GM21515 (cell line): ENCODE measurements at regions not wholly inside any gene's neighbourhood (a gene's known extent, or its start where the extent isn't known, plus 50 kb on each side); places are given as distances from the start of the nearest gene placed in this dataset.
"Not testable (repeated sequence)": the region's sequence is repeated elsewhere in the genome, so short reads cannot be mapped to it uniquely, and the experiment has no call there.

Experiments used
- ATAC-seq: cut with Tn5 transposase; IDR thresholded peaks from one replicate; pipeline ENCODE4 v1.9.1; 2021; ENCODE audit not compliant: unreplicated experiment

DNA sequence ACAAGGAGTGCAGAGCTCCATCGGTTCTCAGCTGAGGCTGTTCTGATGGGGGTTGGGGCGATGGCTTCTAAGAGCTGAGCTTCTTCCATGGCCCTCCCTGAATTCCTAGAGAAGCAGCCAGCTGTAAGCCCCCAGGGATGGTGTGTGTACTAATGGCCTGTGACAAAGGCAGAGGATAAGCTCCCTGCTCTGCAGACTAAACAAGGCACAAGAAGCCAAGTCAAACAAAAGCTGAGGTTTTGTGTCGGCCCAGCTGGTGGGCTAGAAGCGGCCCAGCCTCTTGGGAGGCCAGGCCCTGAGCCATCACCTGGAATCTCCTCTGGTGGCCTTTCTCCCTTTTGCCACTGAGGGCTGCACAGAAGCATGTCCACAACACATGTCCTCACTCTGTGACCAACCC is 75.0 kb upstream of the XPA start:
- ATAC-seq = no peak

DNA sequence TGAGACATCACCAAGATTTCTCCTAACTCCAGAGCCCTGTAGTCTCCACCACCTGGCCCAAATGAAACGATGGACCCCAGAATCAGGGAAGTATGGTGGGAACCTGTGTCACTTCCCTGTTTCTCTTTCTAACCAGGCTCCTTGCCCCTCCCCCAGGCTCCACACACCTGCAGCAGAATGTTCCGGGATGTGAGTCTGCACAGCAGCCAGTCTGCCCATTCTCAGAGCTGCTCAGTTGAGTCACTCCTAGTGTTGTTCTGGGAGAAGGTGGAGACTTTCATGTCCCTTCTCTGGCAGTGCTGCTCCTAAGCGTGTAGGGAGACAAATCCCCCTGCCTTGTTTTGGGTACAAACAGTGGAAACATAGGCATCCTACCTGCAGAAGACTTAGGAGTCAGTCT is 76.0 kb upstream of the XPA start:
- ATAC-seq = no peak

DNA sequence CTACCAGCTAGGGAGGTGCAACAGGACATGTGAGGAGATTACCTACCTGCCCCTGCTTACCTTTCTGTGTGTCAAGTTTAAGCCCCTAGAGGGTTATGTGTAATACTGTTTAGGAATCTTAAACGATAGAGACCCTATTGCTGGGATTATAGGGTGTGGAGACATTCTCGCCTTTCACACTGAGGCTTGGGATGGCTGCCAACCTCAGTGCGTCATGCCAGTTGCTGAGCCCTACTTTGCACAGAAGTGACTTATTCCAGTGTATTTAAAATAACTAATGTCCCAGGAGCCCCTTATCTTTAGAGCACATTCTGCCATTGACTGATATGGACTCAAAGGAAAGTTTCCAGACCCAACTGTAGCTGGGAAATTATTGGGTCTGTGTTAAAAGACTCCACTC is 76.6 kb upstream of the XPA start:
- ATAC-seq = no peak

DNA sequence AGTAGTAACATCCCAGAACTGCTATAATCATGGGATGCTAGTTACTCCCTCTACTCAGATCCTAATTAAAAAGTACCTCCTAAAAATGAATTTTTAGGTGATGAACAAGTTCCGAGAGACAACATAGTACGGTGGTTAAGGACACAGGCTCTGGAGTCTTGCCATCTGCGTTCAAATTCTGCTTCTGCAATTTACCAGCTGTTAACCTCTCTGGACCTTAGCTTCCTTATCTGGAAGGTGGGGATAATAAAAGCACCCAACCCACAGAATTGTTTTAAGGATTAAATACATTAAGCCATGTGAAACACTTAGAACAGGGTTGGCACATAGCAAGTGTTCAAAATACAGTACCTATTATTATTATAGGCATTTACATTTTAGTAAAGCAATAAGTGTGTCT is 77.5 kb upstream of the XPA start:
- no peak for ATAC-seq

DNA sequence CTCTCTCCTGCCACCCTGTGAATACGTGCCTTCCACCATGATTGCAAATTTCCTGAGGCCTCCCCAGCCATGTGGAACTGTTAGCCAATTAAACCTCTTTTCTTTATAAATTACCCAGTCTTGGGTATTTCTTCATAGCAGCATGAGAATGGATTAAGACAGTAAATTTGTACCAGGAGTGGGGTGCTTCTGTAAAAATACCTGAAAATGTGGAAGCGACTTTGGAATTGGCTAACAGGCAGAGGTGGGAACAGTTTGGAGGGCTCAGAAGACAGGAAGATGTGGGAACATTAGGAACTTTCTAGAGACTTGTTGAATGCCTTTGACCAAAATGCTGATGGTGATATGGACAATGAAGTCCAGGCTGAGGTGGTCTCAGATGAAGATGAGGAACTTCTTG is 74.3 kb upstream of the FOXE1 start:
- not testable (repeated sequence) for ATAC-seq

DNA sequence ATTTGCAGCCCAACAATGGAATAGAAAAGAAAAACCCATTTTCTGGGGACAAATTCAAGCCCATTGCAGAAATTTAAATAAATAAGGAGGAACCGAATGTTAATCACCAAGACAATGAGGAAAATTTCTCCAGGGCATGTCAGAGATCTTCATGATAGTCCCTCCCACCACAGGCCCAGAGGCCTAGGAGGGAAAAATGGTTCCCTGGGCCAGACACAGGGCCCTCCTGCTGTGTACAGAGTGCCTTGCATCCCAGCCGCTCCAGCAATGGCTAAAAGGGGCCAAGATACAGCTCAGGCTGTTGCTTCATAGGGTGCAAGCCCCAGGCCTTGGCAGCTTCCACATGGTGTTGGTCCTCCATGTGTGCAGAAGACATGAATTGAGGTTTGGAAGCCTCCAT is 73.4 kb upstream of the FOXE1 start:
- ATAC-seq = no peak

DNA sequence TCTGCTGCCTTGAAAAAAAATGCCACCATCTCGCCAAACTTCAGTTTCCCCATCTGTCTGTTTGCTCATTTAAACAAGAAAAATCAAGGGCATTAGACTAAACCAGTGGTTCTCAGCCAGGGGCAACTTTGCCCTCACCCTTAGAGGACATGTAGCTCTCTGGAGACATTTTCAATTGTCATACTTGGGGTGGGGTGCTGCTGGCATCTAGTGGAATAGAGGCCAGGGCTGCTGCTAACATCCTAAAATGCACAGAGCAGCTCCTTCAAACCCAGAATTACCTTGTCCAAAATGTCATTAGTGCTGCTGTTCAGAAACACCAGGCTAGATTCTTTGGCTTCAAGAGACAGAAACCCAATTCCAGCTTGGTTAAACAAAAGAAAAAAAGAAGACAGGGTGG is 71.1 kb upstream of the FOXE1 start:
- no peak for ATAC-seq

DNA sequence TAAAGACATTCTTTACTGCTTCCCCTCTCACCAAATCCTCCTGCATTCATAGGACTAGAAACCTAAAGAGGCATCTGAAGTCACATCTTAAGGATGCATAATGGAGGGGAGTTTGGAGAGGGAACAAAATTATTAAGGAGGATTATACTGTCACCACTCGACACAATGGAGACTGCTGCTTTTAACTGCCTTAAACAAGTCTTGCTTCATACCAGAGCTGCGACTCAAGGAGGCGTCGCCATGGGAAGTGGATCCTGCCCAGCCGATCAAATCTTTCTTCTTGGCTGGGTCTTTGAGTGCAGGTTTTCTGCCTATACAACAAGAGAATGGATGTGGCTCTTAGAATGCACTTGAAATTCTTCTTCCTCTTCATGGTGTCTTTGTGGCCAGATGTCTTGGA is 66.7 kb upstream of the FOXE1 start:
- no peak for ATAC-seq

DNA sequence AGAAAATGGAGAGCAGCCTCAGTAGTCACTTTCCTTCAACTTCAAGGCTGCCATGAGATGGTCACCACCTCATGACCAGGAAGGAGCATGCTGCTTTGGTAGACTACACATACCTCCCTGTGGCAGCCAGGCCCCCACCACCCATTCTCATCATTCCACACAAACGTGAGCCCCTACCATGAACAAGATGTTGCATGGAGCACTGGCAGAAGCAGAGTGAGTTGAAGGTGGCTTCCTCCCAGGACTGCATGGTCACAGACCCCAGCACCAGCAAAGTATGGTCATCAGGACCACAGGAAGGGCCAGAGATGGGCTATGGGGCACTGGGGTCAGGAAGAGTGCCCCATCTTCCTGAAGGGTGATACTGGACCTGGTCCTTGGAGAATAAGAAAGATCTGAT is 65.5 kb upstream of the FOXE1 start:
- no peak for ATAC-seq

DNA sequence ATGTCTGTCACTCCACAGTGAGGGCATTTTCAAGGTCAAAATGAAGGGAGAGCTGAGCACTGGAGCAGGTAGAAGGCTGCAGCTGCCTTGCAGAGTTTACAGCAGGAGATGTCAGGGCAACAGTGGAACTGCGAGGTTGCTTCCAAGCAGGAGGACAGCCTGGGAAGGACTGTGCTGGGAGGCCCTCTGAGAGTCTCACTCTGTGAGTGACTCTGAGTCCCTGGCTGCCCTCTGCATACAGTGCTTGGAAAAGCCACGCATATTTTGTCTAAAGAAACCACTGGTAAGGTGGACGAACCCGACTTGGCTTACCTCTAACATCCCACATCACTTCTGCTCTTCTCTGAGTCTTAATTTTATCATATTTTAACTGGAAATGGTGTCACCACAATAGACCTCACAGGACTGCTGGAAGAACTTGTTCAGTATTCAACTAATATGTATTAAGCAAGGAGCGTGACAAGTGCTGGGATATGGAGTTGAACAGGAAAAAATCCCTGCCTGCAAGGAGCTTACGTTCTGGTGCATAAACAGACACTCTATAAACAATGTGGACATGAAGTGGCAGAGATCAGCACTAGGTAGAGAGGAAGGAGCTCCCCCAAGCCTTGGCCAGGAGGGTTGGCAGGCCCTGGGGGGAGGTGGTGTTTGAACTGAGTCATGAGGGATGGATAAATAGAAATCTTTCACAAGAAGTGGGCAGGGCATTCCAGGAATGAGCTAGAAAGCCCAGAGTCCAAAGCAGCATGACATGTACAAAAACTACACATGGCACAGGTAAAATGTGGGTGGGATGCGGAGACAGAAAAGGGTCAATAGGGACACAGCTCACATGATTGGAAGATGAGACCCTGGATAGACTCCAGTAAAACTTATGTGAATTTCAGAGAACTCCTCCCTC is 64.0 kb upstream of the FOXE1 start:
- ATAC-seq = no peak

DNA sequence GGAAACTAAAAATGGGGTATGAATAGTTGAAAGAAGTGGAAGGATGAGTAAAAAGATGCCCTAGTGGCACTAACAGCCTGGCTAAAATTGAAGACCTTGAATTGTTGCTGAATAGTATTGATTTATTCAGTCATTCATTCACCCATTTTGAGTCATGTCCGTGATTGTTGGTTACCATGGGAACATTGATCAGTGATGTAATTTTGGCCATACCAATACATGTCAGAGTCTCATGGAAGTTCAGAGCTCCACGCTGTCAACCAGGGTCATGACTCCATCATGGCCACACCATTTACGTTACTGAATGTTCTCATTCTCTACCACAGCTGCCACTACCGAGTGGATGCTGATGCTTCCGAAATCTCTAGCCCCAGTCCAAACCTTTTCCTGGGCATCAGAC is 62.5 kb upstream of the FOXE1 start:
- ATAC-seq = no peak

DNA sequence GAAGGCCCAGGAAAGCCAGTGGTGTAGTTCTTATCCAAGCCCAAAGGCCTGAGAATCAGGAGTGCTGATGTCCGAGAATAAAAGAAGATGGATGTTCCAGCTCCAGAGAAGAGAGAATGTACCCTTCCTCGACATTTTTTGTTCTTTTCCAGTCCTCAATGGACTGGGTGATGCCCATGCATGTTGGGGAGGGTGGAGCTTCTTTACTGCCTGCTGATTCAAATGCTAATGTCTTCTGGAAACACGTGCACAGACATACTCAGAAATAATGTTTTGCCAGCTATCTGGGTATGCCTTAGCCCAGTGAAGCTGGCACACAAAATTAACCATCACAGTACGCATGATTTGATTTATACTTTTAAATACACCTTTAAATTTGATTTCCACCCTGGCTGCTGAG is 61.5 kb upstream of the FOXE1 start:
- ATAC-seq = no peak

DNA sequence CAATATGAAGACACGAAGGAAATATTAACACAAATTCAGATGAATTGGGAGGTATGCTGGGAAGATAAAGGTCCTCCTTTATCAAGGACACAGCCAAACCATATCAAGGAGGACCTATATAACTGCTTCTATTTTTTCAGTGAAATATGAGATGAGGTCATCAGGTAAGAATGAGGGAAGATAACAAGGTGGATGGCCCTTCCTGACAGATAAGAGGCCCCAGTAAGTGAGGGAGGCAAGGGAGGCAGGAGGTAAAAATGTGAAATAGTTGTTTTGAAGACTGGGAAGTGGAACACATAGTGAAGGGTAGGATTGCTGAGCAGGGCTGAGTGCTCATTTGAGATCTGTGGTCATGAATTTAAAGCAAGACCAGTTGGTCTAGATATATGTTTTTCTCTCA is 60.0 kb upstream of the FOXE1 start:
- ATAC-seq = no peak

DNA sequence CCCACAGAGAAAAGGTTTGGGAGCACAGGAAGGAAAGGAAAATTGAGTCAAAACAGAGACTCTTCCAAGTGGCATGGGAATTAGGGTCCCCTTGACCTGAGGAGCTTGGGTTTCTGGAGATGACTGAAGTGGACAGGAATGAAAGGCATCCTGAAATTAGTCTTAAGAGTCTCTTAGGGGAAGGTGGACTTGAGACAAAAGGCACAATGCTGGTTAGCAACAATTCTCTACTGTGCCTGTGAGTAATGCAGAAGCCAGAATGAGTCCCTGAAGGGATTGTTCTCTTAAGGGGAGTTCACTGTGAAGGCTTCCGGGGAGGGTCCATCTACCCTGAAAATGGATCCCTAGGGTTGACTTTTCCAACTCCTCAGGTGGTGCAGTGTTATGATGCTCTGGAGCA is 58.4 kb upstream of the FOXE1 start:
- ATAC-seq = no peak

DNA sequence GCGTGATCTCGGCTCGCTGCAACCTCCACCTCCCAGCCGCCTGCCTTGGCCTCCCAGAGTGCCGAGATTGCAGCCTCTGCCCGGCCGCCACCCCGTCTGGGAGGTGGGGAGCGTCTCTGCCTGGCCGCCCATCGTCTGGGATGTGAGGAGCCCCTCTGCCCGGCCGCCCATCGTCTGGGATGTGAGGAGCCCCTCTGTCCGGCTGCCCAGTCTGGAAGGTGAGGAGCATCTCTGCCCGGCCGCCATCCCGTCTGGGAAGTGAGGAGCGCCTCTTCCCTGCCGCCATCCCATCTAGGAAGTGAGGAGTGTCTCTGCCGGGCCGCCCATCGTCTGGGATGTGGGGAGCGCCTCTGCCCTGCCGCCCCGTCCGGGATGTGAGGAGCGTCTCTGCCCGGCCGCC is 56.9 kb upstream of the FOXE1 start:
- ATAC-seq = not testable (repeated sequence)

DNA sequence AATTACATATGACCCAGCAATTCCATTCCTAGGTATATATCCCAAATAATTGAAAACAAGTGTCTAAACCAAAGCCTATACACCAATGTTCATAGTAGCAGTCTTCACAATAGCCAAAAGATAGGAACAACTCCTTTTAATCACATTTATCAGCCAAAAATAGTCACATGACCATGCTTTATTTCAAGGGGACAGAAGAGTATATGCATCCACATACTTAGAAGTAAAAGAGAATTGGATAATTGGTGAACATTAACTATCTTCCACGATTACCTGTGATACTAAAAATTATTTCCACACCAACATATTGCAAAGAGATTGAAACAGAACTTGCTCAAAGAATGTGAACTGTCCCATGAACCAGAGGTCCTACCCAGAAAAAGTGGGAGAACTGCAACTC is 51.8 kb upstream of the FOXE1 start:
- no peak for ATAC-seq

DNA sequence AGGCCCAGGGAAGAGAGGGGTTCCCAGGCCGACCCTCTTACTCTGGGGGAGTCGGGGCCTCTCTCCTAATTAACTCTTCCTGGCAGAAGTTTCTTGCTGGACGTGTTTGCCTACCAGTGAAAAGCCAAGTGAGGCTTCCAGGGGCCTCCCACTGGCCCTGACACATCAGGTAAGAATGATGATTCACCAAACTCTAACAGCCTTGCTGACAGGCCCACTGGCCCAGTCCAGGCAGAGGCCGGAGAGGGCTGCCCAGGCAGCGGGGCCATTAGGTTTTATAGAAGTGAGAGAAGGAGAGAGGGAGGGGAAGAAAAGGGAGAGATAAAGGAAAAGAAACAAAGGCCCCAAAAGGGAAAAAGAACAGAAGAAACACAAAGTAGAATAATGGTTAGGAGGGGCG is 50.8 kb upstream of the FOXE1 start:
- ATAC-seq = no peak

DNA sequence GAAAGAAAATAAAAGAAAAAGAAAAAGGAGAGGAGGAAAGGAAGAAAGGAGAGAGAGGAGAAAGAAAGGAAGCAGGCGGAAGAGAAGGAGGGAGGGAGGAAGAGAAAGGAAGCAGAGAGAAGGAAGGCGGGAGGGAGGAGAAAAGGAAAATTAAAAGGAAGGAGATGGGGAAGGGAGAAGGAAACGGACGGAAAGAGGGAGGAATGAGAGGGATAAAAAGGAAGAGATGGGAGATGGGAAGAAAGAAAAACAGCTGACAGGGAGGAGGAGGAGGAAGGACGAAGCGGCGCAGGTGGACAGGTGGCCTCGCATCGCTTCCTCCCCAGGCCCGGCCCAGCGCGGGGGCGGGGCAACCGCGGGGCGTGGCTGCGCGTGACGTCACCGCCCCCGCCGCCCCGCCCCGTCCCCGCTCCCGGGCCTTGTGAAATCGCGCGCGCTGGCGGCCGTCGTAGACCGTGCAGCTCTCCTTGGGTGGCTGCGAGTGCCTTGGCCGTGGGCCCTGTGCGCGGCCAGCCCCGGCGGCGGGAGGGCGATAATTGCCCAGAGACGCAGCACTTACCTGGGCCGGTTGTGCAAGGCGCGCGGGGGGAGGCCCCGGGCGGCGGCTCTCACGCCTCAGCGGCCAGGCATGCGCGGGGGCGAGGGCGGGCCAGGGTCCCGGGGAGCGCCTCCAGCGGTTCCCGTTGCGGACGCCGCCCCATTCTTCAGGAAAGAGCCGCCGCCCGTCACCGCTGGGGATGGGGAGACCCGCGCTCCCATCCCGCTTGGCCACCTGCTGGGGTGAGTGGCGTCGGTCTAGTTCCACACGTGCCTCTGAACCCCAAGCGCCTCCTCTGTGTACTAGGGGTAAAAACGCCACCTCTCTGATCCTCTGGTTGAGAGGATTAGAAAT is 49.6 kb upstream of the FOXE1 start:
- ATAC-seq = peak; percentile 90
